ENCODE measurements at regions not wholly inside any gene's neighbourhood (a gene's known extent, or its start where the extent isn't known, plus 50 kb on each side); places are given as distances from the start of the nearest gene placed in this dataset.

DNA sequence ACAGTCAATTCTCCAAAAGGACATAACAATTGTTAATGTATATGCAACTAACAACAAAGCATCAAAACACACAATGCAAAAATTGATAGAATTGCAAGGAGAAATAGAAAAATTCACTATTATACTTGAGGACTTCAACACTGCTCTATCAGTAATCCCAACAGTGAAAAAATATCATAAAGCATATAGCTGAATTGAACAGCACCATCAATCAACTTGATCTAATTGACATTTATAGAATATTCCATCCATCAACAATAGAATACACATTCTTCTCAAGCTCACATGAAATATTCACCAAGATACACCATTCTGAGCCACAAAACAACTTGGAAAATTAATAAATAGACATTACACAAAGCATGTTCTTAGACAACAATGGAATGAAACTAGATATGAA, 60.1 kb upstream of the ASXL3 start:
- TF ChIP-seq, protein P1, sequence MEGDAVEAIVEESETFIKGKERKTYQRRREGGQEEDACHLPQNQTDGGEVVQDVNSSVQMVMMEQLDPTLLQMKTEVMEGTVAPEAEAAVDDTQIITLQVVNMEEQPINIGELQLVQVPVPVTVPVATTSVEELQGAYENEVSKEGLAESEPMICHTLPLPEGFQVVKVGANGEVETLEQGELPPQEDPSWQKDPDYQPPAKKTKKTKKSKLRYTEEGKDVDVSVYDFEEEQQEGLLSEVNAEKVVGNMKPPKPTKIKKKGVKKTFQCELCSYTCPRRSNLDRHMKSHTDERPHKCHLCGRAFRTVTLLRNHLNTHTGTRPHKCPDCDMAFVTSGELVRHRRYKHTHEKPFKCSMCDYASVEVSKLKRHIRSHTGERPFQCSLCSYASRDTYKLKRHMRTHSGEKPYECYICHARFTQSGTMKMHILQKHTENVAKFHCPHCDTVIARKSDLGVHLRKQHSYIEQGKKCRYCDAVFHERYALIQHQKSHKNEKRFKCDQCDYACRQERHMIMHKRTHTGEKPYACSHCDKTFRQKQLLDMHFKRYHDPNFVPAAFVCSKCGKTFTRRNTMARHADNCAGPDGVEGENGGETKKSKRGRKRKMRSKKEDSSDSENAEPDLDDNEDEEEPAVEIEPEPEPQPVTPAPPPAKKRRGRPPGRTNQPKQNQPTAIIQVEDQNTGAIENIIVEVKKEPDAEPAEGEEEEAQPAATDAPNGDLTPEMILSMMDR (IDR thresholded peaks at IDR 0.05; ENCODE audit: extremely low read depth, insufficient read depth, missing control alignments): no peak
- no peak for DNase-seq (ENCODE audit: low spot score)
- in situ Hi-C loops (cut with MboI; ENCODE audit: low pct_unique_long_range_greater_than_20kb, low sequenced_read_pairs, unreplicated experiment): no loop called here

DNA sequence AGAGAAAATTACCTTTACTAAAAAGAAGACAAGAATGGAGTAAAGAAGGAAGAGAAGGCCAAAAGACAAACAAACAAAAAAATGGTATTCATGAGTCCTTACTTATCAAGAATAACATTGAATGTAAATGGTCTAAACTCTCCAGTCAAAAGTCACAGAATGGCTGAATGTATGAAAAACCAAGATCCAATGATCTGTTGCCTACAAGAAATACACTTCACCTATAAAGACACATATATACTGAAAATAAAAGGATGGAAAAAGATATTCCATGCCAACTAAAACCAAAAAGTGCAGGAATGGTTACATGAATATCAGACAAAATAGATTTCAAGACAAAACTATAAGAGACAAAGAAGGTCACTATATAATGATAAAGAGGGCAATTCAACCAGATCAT, 65.0 kb upstream of the ASXL3 start:
- no peak for DNase-seq (ENCODE audit: low spot score)

DNA sequence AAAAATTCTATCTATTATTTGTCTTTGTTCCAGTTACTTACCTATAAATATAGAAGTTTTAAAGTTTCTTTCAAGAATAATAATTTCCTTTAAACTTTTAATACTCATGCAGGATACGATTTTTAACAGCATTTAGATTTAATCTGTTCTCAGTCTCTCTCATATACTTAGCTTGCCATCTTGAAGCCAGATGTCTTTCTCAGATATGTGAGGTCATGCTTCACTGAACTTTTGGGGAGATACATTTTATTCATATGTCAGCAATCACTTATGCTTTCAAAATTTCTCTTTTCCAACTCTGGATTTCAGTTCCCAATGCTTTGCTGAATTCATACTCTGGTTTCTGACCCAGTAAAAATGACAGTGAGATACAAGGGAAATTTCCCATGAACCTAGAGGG, 66.5 kb upstream of the CCDC178 start:
- TF ChIP-seq, protein P1 (IDR thresholded peaks at IDR 0.05; ENCODE audit: extremely low read depth, insufficient read depth, missing control alignments): no peak
- DNase-seq (ENCODE audit: low spot score): no peak
- in situ Hi-C loops (cut with MboI; ENCODE audit: low pct_unique_long_range_greater_than_20kb, low sequenced_read_pairs, unreplicated experiment): no loop called here

More for the DNA sequence above, 65.0 kb upstream of the ASXL3 start:
- TF ChIP-seq, protein P1 (IDR thresholded peaks at IDR 0.05; ENCODE audit: extremely low read depth, insufficient read depth, missing control alignments): no peak
- in situ Hi-C loops (cut with MboI; ENCODE audit: low pct_unique_long_range_greater_than_20kb, low sequenced_read_pairs, unreplicated experiment): no loop called here

DNA sequence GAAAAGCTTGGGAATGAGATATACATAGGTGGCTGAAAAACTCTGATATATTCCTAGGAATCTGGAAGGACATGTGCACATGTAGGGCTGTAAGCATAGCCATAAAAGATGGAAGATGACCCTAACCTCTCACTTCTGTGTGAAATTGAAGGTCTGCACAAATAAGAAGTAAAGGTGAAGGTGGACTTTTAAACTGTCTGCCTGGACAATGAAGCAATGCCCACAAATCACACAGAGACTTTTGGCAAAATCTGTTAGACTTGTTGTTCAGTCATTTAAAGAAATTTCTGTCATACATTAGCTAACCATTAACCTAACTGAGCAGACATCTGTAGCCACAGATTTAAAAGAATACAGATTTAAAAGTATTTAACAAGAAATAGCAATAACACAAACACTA, 65.3 kb upstream of the CCDC178 start:
- TF ChIP-seq, protein P1 (IDR thresholded peaks at IDR 0.05; ENCODE audit: extremely low read depth, insufficient read depth, missing control alignments): no peak
- no peak for DNase-seq (ENCODE audit: low spot score)
- in situ Hi-C loops (cut with MboI; ENCODE audit: low pct_unique_long_range_greater_than_20kb, low sequenced_read_pairs, unreplicated experiment): no loop called here

DNA sequence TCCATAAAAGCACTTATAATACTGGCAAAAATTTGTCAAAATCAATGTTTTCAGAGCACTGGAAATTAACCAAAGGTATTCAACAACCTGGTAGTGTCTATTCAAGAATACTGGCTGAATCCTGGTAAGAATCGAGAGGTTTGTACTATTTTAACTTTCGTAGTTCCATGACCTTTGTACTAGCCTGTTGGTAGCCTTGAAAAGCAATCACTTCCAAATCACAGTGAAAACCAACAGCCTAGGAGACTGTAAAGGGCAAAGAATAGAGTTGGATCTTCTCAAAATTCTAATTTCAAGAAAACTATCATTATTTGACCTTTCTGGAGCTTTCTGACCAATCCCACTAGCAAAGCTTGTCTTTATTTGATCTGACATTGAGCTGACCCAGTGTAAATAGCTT, 64.8 kb upstream of the CCDC178 start:
- in situ Hi-C loops (cut with MboI; ENCODE audit: low pct_unique_long_range_greater_than_20kb, low sequenced_read_pairs, unreplicated experiment): no loop called here
- TF ChIP-seq, protein P1 (IDR thresholded peaks at IDR 0.05; ENCODE audit: extremely low read depth, insufficient read depth, missing control alignments): no peak
- no peak for DNase-seq (ENCODE audit: low spot score)

DNA sequence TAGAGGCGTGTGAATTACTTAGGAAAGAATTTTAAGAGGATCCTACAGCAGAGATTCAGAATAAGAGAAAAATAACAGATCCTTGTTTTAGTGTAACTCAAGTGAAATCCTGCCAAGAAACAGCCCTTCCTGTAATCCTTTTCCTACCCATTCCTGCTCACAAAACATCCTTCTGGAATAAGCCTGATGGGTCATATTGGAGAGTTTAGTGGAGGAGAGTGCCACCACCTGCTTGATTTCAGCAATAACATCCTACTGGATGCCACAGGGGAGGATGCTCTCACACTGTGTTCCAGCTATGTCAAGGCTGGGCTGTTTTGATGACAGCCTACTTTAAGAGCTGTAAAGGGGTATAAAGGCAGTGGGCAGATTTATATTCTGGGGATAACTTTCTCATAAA, 54.8 kb upstream of the CCDC178 start:
- DNase-seq (ENCODE audit: low spot score): no peak
- TF ChIP-seq, protein P1 (IDR thresholded peaks at IDR 0.05; ENCODE audit: extremely low read depth, insufficient read depth, missing control alignments): peak; percentile 51
- in situ Hi-C loops (cut with MboI; ENCODE audit: low pct_unique_long_range_greater_than_20kb, low sequenced_read_pairs, unreplicated experiment): no loop called here

Data from GM13977 (cell line).